MM.1S (cell line): ENCODE measurements at regions not wholly inside any gene's neighbourhood (a gene's known extent, or its start where the extent isn't known, plus 50 kb on each side); places are given as distances from the start of the nearest gene placed in this dataset.

Source experiments
- CTCF ChIP-seq: fragments of 300-600 bp; sonication (generic); IDR thresholded peaks from 2 replicates; pipeline ENCODE4 v1.5.1; 2016; ENCODE audit warnings: antibody characterized with exemption, low read length, mixed read lengths
- EZH2 ChIP-seq: fragments of 300-600 bp; sonication (generic); optimal IDR thresholded peaks from 2 replicates; pipeline ENCODE3; 2017; ENCODE audit warnings: low read depth, mild to moderate bottlenecking, antibody characterized with exemption, low read length, mixed read lengths

GRCh38 chr7:142451817-142452216 is 194.0 kb upstream of the PRSS58 start:
- TF ChIP-seq CTCF (no peak), EZH2 (no peak)
